ENCODE measurements at regions not wholly inside any gene's neighbourhood (a gene's known extent, or its start where the extent isn't known, plus 50 kb on each side); places are given as distances from the start of the nearest gene placed in this dataset.

DNA sequence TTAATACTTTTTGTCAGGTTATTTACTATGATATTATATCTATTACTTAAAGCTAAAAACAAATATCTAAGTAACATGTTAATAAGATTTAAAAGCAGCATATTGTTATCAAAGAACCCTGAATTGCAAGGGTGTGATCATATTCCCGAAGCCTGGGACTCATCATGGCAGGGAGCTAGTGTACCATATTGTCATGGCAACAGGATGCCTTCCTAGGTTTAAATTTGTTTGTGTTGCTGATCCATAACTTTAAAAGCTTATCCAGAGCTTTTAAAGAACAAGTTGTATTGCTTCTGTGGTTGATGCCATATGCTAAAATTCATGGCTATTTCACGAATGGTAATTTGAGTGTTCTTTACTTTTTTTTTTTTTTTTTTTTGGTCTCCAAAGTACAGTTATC is 500.5 kb downstream of the NAV3 start:
- no peaks in the 10 kb centered on the region for H3K9me3 ChIP-seq
- intact Hi-C loops (cut with DNase I), result no loop called here
- no peaks in the 10 kb centered on the region for H3K36me3 ChIP-seq
- no peak for DNase-seq
- TF ChIP-seq POLR2A (IDR thresholded peaks at IDR 0.05) (no peak), POLR2AphosphoS5 (IDR thresholded peaks at IDR 0.05) (no peak), EP300 (IDR thresholded peaks at IDR 0.05) (no peak)
- TF ChIP-seq, protein P1, sequence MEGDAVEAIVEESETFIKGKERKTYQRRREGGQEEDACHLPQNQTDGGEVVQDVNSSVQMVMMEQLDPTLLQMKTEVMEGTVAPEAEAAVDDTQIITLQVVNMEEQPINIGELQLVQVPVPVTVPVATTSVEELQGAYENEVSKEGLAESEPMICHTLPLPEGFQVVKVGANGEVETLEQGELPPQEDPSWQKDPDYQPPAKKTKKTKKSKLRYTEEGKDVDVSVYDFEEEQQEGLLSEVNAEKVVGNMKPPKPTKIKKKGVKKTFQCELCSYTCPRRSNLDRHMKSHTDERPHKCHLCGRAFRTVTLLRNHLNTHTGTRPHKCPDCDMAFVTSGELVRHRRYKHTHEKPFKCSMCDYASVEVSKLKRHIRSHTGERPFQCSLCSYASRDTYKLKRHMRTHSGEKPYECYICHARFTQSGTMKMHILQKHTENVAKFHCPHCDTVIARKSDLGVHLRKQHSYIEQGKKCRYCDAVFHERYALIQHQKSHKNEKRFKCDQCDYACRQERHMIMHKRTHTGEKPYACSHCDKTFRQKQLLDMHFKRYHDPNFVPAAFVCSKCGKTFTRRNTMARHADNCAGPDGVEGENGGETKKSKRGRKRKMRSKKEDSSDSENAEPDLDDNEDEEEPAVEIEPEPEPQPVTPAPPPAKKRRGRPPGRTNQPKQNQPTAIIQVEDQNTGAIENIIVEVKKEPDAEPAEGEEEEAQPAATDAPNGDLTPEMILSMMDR (IDR thresholded peaks at IDR 0.05), result no peak
- WGBS, 2 donors, result 73 to 79% methylated on average over 2 of the region's 2 CpGs
- H3K4me3 ChIP-seq, result no peak overlapping the region
- H3K27me3 ChIP-seq, result no peaks in the 10 kb centered on the region
- H3K27ac ChIP-seq, result no peak overlapping the region
- no peaks in the 10 kb centered on the region for H3K4me1 ChIP-seq

DNA sequence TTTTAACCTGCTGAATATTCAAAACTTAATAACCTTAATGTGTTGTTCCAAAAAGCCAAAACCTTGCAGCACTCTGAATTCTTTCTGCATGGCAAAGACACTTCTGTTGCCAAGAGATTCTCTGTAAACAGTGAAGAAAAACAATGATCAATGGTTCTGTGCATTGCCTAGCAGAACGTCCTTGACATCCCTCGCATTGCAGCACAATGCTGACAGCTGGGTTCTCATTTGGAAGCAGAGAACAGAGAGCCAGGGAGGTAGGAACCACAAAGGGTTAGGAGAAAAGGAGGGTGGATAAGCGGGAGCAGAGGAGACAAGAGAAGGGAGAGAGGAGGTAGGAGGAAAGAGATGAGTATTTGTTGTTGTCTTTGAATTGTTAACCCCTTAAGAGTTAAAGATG is 501.1 kb downstream of the NAV3 start:
- H3K4me3 ChIP-seq, result no peak overlapping the region
- intact Hi-C loops (cut with DNase I), result no loop called here
- no peaks in the 10 kb centered on the region for H3K4me1 ChIP-seq
- WGBS, 2 donors, result 47 to 50% methylated on average over 3 of the region's 3 CpGs
- no peaks in the 10 kb centered on the region for H3K9me3 ChIP-seq
- TF ChIP-seq EP300 (IDR thresholded peaks at IDR 0.05), result no peak
- TF ChIP-seq POLR2A (IDR thresholded peaks at IDR 0.05), result no peak
- TF ChIP-seq POLR2AphosphoS5 (IDR thresholded peaks at IDR 0.05), result no peak
- no peaks in the 10 kb centered on the region for H3K27me3 ChIP-seq
- no peaks in the 10 kb centered on the region for H3K36me3 ChIP-seq
- DNase-seq, result no peak
- H3K27ac ChIP-seq, result no peak overlapping the region

DNA sequence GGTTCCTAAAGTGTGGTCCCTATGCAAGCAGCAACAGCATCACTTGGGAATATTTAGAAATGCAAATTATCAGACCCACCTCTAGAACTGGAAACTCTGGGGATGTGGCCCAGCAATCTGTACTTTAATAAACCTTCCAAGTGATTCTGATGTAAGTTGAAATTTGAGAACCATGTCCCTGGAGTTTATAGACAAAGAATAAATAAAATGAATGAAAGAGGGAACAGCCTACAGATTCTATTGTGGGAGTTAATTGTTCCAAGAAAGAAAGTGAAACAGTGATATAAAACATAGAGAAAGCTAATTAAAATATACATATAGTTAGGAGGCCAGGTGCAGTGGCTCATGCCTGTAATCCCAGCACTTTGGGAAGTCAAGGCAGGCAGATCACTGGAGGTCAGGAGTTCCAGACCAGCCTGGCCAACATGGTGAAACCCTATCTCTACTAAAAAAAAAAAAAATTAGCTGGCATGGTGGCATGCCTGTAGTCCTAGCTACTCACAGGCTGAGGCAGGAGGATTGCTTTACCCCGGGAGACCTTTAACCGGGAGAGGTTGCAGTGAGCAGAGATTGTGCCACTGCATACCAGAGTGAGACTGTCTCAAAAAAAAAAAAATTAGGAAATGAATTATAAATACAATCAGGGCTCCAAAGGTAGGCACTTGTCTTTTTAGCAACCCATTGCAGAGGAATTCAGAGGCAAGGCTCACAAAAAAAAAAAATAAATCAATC is 507.5 kb downstream of the NAV3 start:
- DNase-seq, result no peak
- Histone ChIP-seq H3K27me3 (no peaks in the 10 kb centered on the region), H3K4me3 (no peak overlapping the region), H3K9me3 (no peaks in the 10 kb centered on the region), H3K4me1 (no peaks in the 10 kb centered on the region), H3K36me3 (no peaks in the 10 kb centered on the region), H3K27ac (no peak overlapping the region)
- 47 to 89% methylated on average over 2 of the region's 2 CpGs for WGBS, 2 donors
- intact Hi-C loops (cut with DNase I), result no loop called here
- TF ChIP-seq POLR2A (IDR thresholded peaks at IDR 0.05), result no peak
- TF ChIP-seq, protein P1 (IDR thresholded peaks at IDR 0.05), result no peak
- no peak for TF ChIP-seq EP300 (IDR thresholded peaks at IDR 0.05)
- no peak for TF ChIP-seq POLR2AphosphoS5 (IDR thresholded peaks at IDR 0.05)

DNA sequence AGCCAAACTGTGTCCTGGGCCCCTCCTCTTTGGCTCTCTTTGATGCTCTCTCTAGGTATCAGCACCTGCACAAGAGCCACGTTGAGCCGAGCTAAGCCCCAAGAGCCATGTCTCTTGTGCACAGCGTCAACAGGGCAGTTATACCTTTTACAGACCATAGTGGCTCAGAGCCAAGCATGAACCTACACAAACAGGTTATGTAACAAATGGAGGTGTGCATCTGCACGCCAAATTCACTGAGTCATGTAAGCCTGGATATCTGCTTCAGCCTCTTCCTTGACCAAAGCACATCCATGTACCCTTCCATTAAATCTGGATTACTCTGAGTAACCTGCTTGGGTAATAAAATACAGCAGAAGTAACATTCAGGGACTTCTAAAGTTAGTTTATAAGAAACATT is 509.7 kb downstream of the NAV3 start:
- H3K27ac ChIP-seq, result no peak overlapping the region
- TF ChIP-seq EP300 (IDR thresholded peaks at IDR 0.05) (no peak), POLR2A (IDR thresholded peaks at IDR 0.05) (no peak), POLR2AphosphoS5 (IDR thresholded peaks at IDR 0.05) (no peak)
- TF ChIP-seq, protein P1 (IDR thresholded peaks at IDR 0.05), result no peak
- no peaks in the 10 kb centered on the region for H3K4me1 ChIP-seq
- intact Hi-C loops (cut with DNase I), result no loop called here
- H3K36me3 ChIP-seq, result no peaks in the 10 kb centered on the region
- H3K4me3 ChIP-seq, result no peak overlapping the region
- WGBS, 2 donors, result 72 to 86% methylated on average over 4 of the region's 4 CpGs
- DNase-seq, result no peak
- no peaks in the 10 kb centered on the region for H3K9me3 ChIP-seq
- H3K27me3 ChIP-seq, result no peaks in the 10 kb centered on the region

DNA sequence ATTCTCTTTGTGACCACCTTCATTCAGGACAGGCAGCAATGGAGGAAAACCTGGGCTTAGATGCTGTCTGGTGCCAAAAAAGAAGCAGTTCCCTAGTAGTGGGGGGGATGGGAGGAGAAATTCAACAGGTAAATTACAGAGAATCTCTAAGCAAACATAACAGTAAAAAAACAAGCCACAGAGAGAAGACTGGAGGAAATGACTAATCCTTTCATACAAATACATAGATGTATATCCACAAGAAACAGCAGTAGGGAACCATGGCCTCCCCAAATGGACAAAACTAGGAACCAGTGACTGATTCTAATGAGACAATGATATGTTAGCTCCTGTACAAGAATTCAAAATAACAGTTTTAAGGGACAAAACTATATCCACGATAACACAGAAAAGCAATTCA is 513.0 kb downstream of the NAV3 start:
- Histone ChIP-seq H3K27me3 (no peaks in the 10 kb centered on the region), H3K4me1 (no peaks in the 10 kb centered on the region), H3K27ac (no peak overlapping the region), H3K36me3 (no peaks in the 10 kb centered on the region), H3K9me3 (no peaks in the 10 kb centered on the region), H3K4me3 (no peak overlapping the region)
- DNase-seq, result no peak
- 85 to 87% methylated on average over 1 of the region's 1 CpG for WGBS, 2 donors
- TF ChIP-seq POLR2AphosphoS5 (IDR thresholded peaks at IDR 0.05) (no peak), EP300 (IDR thresholded peaks at IDR 0.05) (no peak), POLR2A (IDR thresholded peaks at IDR 0.05) (no peak)
- TF ChIP-seq, protein P1 (IDR thresholded peaks at IDR 0.05), result no peak
- intact Hi-C loops (cut with DNase I), result no loop called here
